NCI-H1417 (cell line): ENCODE measurements at regions not wholly inside any gene's neighbourhood (a gene's known extent, or its start where the extent isn't known, plus 50 kb on each side); places are given as distances from the start of the nearest gene placed in this dataset.
"Not testable (repeated sequence)": the region's sequence is repeated elsewhere in the genome, so short reads cannot be mapped to it uniquely, and the experiment has no call there.

ENCODE experiments used
- DNase-seq, 3 experiments: peaks; one replicate each; lab custom pipeline; 2025; lab: John Stamatoyannopoulos, UW

DNA sequence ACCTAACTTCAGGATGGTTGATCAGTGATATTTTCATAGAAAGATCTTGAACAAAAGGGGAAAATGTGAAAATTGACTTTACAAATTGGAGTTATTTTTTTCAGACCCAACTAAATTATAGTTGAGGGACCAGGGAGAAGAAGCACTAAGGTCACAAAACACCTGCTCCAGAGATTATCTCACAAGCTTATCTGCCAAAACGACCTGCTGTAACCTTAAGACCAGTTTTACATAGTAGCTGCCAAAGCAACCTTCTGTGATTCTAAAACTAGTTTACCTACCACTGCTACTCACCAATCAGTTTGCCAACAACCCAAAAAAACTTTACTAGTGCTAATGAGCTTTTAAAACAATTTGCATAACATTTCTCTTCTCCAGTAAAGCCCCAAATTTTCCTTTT is 972.1 kb downstream of the C4orf33 start:
- no peak for DNase-seq

GRCh38 chr4:130071746-130072145 is 975.8 kb downstream of the C4orf33 start:
- no peak for DNase-seq

GRCh38 chr4:130073145-130073790 is 977.3 kb downstream of the C4orf33 start:
- no peak for DNase-seq

- DNase-seq: no peak
These were observed 978.1 kb downstream of the C4orf33 start for GRCh38 chr4:130074096-130074495.

DNA sequence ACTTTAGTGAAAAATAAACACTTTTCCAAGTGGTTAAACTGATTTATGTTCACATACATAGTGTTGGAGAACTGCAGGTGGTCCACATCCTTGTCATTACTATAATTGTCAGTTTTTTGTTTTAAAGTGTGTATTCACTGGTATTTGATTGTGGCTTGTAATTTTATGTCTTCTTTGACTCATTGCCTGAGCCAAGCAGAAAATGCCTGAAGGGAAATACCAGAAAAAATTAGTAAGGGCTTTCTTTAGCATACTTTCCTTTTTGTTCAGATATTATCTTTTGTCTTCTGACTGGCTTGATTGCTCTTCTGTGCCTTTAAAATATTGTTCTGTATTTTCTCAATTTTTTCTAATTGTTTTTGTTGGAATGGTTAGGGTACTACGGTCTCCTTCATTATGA is 981.3 kb downstream of the C4orf33 start:
- peak in 2 of 3 experiments; percentile 46 to 88 for DNase-seq

- not testable (repeated sequence) for DNase-seq
These were observed 983.1 kb downstream of the C4orf33 start for GRCh38 chr4:130079027-130079426.

- DNase-seq: no peak
These were observed 985.0 kb downstream of the C4orf33 start for GRCh38 chr4:130080872-130081451.

GRCh38 chr4:130090427-130090826 is 994.5 kb downstream of the C4orf33 start:
- no peak for DNase-seq

DNA sequence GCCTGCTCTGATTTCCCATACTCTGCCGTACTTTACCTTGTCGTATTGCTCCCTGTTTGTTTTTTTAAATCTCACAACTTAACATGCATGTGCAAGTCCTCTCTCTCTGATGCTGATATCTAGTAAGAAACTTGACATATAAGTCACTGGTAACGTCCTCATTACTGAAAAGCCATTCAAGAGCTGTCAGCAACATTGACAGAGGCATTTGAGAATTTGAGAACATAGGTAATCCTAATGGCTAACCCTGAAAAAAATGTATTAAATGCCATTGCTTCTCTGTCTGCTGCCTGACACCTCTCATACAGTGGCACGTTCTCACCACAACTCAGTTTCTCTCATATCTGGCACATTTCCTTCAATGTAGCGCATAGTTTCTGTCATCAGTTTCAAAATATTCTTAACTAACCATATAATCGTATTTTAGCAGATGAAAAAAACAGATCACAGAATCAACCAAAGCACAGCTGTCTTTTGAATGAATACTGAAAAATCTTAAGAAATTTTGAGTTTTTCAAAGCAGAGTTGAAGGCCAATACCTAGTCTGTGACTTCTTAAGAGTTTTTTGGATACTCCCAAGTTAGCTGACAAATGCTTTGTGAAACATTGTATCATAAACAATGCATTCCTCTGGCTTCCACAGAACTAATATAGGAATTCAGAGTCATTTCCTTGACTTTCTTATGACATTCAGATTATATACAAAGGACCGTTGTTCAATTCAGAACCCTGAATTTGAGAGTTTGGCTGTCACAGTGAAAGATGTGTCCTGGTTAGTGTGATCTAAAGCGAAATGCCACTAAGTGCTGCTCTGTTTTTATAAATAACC is 996.4 kb downstream of the C4orf33 start:
- DNase-seq: no peak

GRCh38 chr4:130099105-130099504 is 1003.2 kb downstream of the C4orf33 start:
- peak in 2 of 3 experiments; percentile 13 to 15 for DNase-seq

GRCh38 chr4:130110189-130110588 is 1014.2 kb downstream of the C4orf33 start:
- DNase-seq: no peak

- DNase-seq: no peak
These were observed 1014.8 kb downstream of the C4orf33 start for GRCh38 chr4:130110770-130111169.

DNA sequence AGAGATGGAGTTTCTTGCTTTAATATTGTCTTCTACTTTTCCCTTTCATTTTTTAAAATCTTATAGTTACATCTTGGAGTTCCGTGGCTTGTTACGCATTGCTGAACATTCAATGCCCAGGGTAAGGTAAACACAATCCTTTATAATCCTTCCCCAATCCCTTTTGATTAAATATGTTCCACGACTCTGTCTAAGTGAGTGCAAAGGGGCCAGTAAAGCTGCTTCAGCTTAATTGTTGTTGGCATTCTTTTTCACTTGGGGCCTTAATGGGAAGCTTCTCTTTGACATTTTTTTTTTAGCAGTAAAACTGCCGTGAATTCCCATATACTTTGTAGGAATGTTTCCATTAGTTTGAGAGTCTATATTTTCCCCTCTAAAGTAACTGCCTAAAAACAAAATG is 1028.1 kb downstream of the C4orf33 start:
- DNase-seq: no peak

GRCh38 chr4:130125467-130125866 is 1029.5 kb downstream of the C4orf33 start:
- DNase-seq: no peak

GRCh38 chr4:130127297-130127696 is 1031.3 kb downstream of the C4orf33 start:
- DNase-seq: no peak

GRCh38 chr4:130131536-130131935 is 1035.6 kb downstream of the C4orf33 start:
- no peak for DNase-seq

- no peak for DNase-seq
These were observed 1045.7 kb downstream of the C4orf33 start for GRCh38 chr4:130141651-130142050.

DNA sequence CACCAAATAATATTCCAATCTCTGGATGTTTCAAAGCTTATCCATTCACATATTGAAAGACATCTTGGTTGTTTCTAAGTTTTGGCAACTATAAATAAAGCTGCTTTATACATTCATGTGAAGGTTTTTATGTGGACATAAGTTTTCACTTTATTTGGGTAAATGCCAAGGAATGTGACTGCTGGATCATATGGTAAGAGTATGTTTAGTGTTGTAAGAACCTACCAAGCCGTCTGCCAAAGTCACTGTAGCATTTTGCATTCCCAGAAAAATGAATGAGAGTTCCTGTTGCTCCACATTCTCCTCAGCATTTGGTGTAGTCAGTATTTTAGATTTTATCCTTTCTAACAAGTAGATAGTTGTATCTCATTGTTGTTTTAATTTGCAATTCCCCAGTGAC is 1047.7 kb downstream of the C4orf33 start:
- no peak for DNase-seq

GRCh38 chr4:130146773-130147172 is 1050.8 kb downstream of the C4orf33 start:
- peak in 2 of 3 experiments; percentile 30 to 81 for DNase-seq

GRCh38 chr4:130147641-130148040 is 1051.7 kb downstream of the C4orf33 start:
- peak in 2 of 3 experiments; percentile 18 to 64 for DNase-seq

- DNase-seq: no peak
These were observed 1058.9 kb downstream of the C4orf33 start for GRCh38 chr4:130154901-130155300.

- DNase-seq: no peak
These were observed 1067.7 kb downstream of the C4orf33 start for GRCh38 chr4:130163701-130164100.

DNA sequence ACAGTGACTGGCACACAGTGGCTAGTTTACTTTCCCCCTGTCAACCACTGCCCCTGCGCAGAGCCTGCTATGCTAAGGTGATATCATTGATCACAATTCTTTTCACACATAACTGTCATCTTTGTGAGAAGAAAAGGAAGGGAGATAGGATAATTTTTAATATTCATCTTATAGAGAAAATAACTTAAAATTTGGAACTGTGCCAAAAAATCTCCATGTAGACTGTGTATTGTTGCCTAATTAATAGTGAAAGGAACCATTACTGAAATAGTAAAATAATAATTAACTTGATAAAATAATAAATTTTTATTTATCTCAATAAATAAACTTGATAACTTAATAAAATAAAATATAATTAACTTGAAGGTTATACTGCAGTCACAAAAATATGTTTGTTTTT is 1069.4 kb downstream of the C4orf33 start:
- no peak for DNase-seq
